ENCODE measurements at regions not wholly inside any gene's neighbourhood (a gene's known extent, or its start where the extent isn't known, plus 50 kb on each side); places are given as distances from the start of the nearest gene placed in this dataset.

DNA sequence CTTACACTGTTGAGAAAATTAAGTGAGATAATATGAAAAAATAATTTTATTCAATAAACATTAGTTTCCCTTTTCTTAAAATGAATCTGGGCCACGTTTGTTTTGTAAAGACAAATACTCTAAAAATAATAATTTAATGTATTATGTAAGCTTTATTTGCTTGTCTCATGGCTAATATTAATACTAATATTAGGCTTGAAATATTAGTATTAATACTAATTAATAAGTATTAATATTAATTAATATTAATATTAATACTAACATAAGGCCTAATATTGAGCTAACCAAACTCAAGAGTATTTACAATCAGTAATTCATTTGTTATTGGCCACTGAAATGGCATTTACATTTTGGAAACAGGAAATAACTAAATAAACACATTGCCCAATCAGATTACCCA lies 280.1 kb upstream of the ESRRG start:
- H3K9me3 ChIP-seq (ENCODE audit: control insufficient read depth in 2 of 2, low read length in 2 of 2): no peaks in the 10 kb centered on the region
- no peak overlapping the region for H3K4me3 ChIP-seq (ENCODE audit: low read length in 2 of 2)
- no peak overlapping the region for H3K9ac ChIP-seq (ENCODE audit: low read length in 2 of 2)
- H3K27ac ChIP-seq (ENCODE audit: low read length): no peak overlapping the region
- no peaks in the 10 kb centered on the region for H3K4me1 ChIP-seq (ENCODE audit: control insufficient read depth, insufficient read depth, low read length)
- H3K36me3 ChIP-seq (ENCODE audit: control insufficient read depth in 2 of 2, insufficient read depth in 2 of 2, low read length in 2 of 2): no peaks in the 10 kb centered on the region
- H3K27me3 ChIP-seq (ENCODE audit: control insufficient read depth in 1 of 2, insufficient read depth in 2 of 2, low read length in 2 of 2): no peaks in the 10 kb centered on the region

DNA sequence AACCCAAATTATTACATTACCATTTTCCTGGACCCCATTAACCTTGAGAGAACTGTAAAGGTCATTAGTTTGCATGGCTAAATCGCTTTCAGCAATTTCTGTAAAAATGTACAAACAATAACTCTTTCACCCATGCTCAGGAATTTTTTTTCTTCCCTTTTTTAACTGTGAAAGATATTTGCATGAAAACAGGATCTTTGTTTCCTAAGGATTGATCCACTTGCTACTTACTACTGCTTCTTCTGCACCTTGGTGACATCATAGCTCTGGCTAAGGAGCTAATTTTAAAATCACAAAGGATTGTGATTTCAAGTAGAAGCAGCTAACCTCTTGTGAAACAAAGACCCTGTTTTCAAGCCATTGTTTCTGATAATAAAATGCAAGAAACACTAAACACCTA lies 274.6 kb upstream of the ESRRG start:
- Histone ChIP-seq H3K9ac (ENCODE audit: low read length in 2 of 2) (no peak overlapping the region), H3K4me1 (ENCODE audit: control insufficient read depth, insufficient read depth, low read length) (no peaks in the 10 kb centered on the region), H3K9me3 (ENCODE audit: control insufficient read depth in 2 of 2, low read length in 2 of 2) (no peaks in the 10 kb centered on the region), H3K27ac (ENCODE audit: low read length) (no peak overlapping the region), H3K4me3 (ENCODE audit: low read length in 2 of 2) (no peak overlapping the region), H3K27me3 (ENCODE audit: control insufficient read depth in 1 of 2, insufficient read depth in 2 of 2, low read length in 2 of 2) (no peaks in the 10 kb centered on the region), H3K36me3 (ENCODE audit: control insufficient read depth in 2 of 2, insufficient read depth in 2 of 2, low read length in 2 of 2) (no peaks in the 10 kb centered on the region)

DNA sequence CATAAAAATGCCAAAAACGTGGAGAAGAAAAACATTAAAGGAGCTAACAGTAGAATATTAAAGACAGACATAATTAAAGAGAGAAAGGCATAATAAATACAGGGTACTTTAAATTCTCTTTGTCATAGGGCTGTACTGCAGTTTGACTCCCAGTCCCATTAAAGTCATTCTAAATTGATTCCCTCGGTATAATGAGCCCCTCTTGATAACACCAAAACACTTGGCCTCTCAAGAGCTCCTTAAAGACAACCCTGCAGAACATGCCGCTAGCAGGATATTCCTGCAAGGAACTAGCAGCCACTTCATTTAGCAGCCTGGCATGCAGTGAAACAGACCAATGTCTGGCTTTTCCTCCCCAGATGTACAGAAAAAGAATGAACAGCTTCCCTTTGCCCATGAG lies 273.8 kb upstream of the ESRRG start:
- Histone ChIP-seq H3K4me3 (ENCODE audit: low read length in 2 of 2) (no peak overlapping the region), H3K27me3 (ENCODE audit: control insufficient read depth in 1 of 2, insufficient read depth in 2 of 2, low read length in 2 of 2) (no peaks in the 10 kb centered on the region), H3K27ac (ENCODE audit: low read length) (no peak overlapping the region), H3K9me3 (ENCODE audit: control insufficient read depth in 2 of 2, low read length in 2 of 2) (no peaks in the 10 kb centered on the region), H3K9ac (ENCODE audit: low read length in 2 of 2) (no peak overlapping the region), H3K4me1 (ENCODE audit: control insufficient read depth, insufficient read depth, low read length) (no peaks in the 10 kb centered on the region), H3K36me3 (ENCODE audit: control insufficient read depth in 2 of 2, insufficient read depth in 2 of 2, low read length in 2 of 2) (no peaks in the 10 kb centered on the region)

DNA sequence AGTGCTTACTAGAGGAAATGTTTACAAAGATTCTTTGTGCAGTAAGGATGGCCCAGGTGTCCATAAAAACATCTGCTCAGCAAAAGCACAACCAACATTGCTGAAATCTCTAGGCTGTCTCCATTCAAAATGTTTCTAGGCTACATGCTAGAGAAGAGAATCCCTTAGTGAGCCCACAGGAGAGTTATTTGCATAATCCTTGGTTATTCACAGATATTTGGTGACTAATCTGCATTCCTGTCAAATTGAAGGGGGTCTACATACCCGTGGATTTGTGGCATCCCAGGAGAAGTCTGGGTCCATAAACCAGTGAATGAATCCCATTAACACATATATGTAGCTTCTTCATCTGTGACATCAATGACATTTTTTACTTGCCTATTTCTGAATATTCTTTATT lies 261.3 kb upstream of the ESRRG start:
- H3K27me3 ChIP-seq (ENCODE audit: control insufficient read depth in 1 of 2, insufficient read depth in 2 of 2, low read length in 2 of 2): no peaks in the 10 kb centered on the region
- H3K9me3 ChIP-seq (ENCODE audit: control insufficient read depth in 2 of 2, low read length in 2 of 2): no peaks in the 10 kb centered on the region
- no peak overlapping the region for H3K27ac ChIP-seq (ENCODE audit: low read length)
- H3K4me1 ChIP-seq (ENCODE audit: control insufficient read depth, insufficient read depth, low read length): no peaks in the 10 kb centered on the region
- H3K9ac ChIP-seq (ENCODE audit: low read length in 2 of 2): no peak overlapping the region
- no peaks in the 10 kb centered on the region for H3K36me3 ChIP-seq (ENCODE audit: control insufficient read depth in 2 of 2, insufficient read depth in 2 of 2, low read length in 2 of 2)
- no peak overlapping the region for H3K4me3 ChIP-seq (ENCODE audit: low read length in 2 of 2)

DNA sequence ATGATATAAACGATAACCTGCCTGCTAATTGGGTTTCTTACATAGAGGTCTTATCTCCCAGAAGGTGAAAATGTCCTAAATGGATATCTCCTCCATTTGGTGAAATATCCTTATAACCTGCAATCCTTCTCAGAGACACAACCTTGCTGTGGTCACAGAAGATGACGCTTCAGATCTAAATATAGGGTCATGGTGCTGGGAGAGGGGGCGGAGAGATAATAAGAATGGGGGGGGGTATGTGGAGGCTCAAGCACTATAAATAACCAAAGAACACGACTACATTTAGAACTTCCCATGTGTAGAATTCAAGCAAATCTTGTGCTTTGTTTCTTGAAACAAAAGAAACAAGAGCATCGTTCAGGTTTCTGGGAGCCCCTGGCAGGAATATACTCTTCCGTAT lies 260.6 kb upstream of the ESRRG start:
- no peak overlapping the region for H3K4me3 ChIP-seq (ENCODE audit: low read length in 2 of 2)
- no peaks in the 10 kb centered on the region for H3K27me3 ChIP-seq (ENCODE audit: control insufficient read depth in 1 of 2, insufficient read depth in 2 of 2, low read length in 2 of 2)
- H3K9ac ChIP-seq (ENCODE audit: low read length in 2 of 2): no peak overlapping the region
- no peaks in the 10 kb centered on the region for H3K4me1 ChIP-seq (ENCODE audit: control insufficient read depth, insufficient read depth, low read length)
- no peaks in the 10 kb centered on the region for H3K36me3 ChIP-seq (ENCODE audit: control insufficient read depth in 2 of 2, insufficient read depth in 2 of 2, low read length in 2 of 2)
- H3K27ac ChIP-seq (ENCODE audit: low read length): no peak overlapping the region
- H3K9me3 ChIP-seq (ENCODE audit: control insufficient read depth in 2 of 2, low read length in 2 of 2): no peaks in the 10 kb centered on the region

DNA sequence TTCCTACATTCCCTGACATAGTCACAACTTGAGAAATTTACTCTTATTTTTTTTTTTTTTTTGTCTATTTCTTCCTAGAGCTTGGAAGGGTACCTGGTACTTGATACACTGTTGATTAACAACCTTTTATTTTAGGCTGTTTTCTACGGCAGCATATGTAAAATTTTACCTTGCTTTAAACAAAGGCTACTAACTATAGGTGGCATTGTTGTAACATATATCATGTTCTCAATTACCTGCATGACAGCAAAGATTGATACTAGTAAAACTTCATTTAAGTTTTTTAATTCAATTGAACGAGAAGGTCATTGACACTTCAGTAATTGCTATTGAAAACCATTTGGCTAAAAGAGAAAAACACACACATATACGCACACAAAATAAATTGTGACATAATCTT lies 238.3 kb upstream of the ESRRG start:
- H3K36me3 ChIP-seq (ENCODE audit: control insufficient read depth in 2 of 2, insufficient read depth in 2 of 2, low read length in 2 of 2): no peaks in the 10 kb centered on the region
- no peak overlapping the region for H3K9ac ChIP-seq (ENCODE audit: low read length in 2 of 2)
- no peaks in the 10 kb centered on the region for H3K27me3 ChIP-seq (ENCODE audit: control insufficient read depth in 1 of 2, insufficient read depth in 2 of 2, low read length in 2 of 2)
- H3K4me3 ChIP-seq (ENCODE audit: low read length in 2 of 2): no peak overlapping the region
- H3K27ac ChIP-seq (ENCODE audit: low read length): no peak overlapping the region
- no peaks in the 10 kb centered on the region for H3K4me1 ChIP-seq (ENCODE audit: control insufficient read depth, insufficient read depth, low read length)
- no peaks in the 10 kb centered on the region for H3K9me3 ChIP-seq (ENCODE audit: control insufficient read depth in 2 of 2, low read length in 2 of 2)

DNA sequence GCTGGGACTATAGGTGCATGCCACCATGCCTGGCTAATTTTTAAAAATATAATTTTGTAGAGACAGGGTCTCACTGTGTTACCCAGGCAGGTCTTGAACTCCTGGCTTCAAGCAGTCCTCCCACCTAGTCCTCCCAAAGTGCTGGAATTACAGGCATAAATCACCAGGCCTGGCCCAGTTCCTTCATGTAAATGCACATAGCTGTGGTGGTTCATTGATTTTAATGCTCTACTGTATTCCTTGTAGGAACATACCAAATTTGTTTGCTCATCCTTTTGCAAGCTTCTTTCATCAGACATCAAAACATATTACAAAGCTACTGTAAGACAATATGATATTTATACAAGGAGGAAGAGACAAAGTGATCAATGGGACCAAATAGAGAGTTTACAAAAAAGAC lies 237.5 kb upstream of the ESRRG start:
- no peaks in the 10 kb centered on the region for H3K36me3 ChIP-seq (ENCODE audit: control insufficient read depth in 2 of 2, insufficient read depth in 2 of 2, low read length in 2 of 2)
- H3K9me3 ChIP-seq (ENCODE audit: control insufficient read depth in 2 of 2, low read length in 2 of 2): no peaks in the 10 kb centered on the region
- H3K27ac ChIP-seq (ENCODE audit: low read length): no peak overlapping the region
- no peak overlapping the region for H3K4me3 ChIP-seq (ENCODE audit: low read length in 2 of 2)
- H3K27me3 ChIP-seq (ENCODE audit: control insufficient read depth in 1 of 2, insufficient read depth in 2 of 2, low read length in 2 of 2): no peaks in the 10 kb centered on the region
- H3K9ac ChIP-seq (ENCODE audit: low read length in 2 of 2): no peak overlapping the region
- no peaks in the 10 kb centered on the region for H3K4me1 ChIP-seq (ENCODE audit: control insufficient read depth, insufficient read depth, low read length)

DNA sequence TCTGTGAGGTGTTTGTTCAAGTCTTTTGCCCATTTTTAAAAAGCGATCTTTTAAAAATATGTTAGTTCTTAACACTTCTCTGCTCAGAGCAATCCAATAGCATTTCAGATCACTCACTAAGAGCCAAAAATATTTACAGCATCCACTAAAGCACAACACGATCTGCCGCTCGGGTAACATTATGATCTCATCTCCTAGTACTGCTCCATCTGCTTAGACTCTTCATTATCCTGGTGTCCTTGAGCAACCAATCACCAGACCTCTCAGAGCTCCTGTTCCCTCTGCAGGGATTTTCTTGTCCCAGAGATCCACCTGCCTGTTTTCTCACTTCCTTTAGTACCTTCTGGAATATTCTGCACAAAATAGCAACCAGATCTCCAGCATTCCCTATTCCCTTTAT lies 235.3 kb upstream of the ESRRG start:
- Histone ChIP-seq H3K9ac (ENCODE audit: low read length in 2 of 2) (no peak overlapping the region), H3K27ac (ENCODE audit: low read length) (no peak overlapping the region), H3K27me3 (ENCODE audit: control insufficient read depth in 1 of 2, insufficient read depth in 2 of 2, low read length in 2 of 2) (no peaks in the 10 kb centered on the region), H3K36me3 (ENCODE audit: control insufficient read depth in 2 of 2, insufficient read depth in 2 of 2, low read length in 2 of 2) (no peaks in the 10 kb centered on the region), H3K9me3 (ENCODE audit: control insufficient read depth in 2 of 2, low read length in 2 of 2) (no peaks in the 10 kb centered on the region), H3K4me3 (ENCODE audit: low read length in 2 of 2) (no peak overlapping the region), H3K4me1 (ENCODE audit: control insufficient read depth, insufficient read depth, low read length) (no peaks in the 10 kb centered on the region)

DNA sequence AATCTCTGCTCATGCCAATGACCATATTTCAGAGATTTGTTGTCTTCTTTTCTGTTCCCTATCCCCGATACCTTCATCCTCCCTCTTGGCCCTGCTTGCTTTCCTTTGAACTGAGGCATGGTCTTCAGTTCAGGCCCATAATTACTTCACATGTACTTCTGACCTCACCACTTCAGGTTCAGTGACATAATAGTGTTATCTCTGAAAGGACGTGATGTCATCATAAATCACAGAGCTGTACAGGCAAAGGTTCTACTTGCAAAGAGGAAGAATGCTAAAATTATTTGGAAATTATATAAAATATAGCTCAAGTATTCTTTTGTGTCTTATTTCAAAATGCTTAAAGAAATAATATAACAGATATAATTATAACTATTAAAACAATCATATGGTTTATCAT lies 230.3 kb upstream of the ESRRG start:
- no peaks in the 10 kb centered on the region for H3K27me3 ChIP-seq (ENCODE audit: control insufficient read depth in 1 of 2, insufficient read depth in 2 of 2, low read length in 2 of 2)

DNA sequence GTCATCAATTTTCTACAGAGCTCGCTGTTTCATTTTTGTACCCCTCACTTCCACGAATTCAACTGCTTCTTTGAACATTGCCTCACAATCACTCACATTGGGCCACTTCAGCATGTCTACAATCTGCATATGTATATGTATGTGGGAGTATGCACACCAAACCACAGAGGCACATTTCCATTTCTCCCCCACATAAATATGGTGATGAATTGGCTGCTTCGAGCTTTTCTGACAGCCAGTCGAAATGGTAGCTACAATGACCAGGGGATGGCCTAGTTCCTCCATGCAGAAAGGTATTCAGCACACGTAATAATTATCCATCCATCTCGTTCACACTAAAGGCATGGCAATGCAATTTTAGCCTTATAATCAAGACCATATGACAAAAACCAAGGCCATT lies 229.6 kb upstream of the ESRRG start:
- Histone ChIP-seq H3K4me1 (ENCODE audit: control insufficient read depth, insufficient read depth, low read length) (no peaks in the 10 kb centered on the region), H3K4me3 (ENCODE audit: low read length in 2 of 2) (no peak overlapping the region), H3K9me3 (ENCODE audit: control insufficient read depth in 2 of 2, low read length in 2 of 2) (no peaks in the 10 kb centered on the region), H3K9ac (ENCODE audit: low read length in 2 of 2) (no peak overlapping the region), H3K27ac (ENCODE audit: low read length) (no peak overlapping the region), H3K27me3 (ENCODE audit: control insufficient read depth in 1 of 2, insufficient read depth in 2 of 2, low read length in 2 of 2) (no peaks in the 10 kb centered on the region), H3K36me3 (ENCODE audit: control insufficient read depth in 2 of 2, insufficient read depth in 2 of 2, low read length in 2 of 2) (no peaks in the 10 kb centered on the region)

More for the DNA sequence above, 230.3 kb upstream of the ESRRG start:
- no peak overlapping the region for H3K4me3 ChIP-seq (ENCODE audit: low read length in 2 of 2)
- no peaks in the 10 kb centered on the region for H3K9me3 ChIP-seq (ENCODE audit: control insufficient read depth in 2 of 2, low read length in 2 of 2)
- no peaks in the 10 kb centered on the region for H3K4me1 ChIP-seq (ENCODE audit: control insufficient read depth, insufficient read depth, low read length)
- H3K9ac ChIP-seq (ENCODE audit: low read length in 2 of 2): no peak overlapping the region
- H3K36me3 ChIP-seq (ENCODE audit: control insufficient read depth in 2 of 2, insufficient read depth in 2 of 2, low read length in 2 of 2): no peaks in the 10 kb centered on the region
- H3K27ac ChIP-seq (ENCODE audit: low read length): no peak overlapping the region

DNA sequence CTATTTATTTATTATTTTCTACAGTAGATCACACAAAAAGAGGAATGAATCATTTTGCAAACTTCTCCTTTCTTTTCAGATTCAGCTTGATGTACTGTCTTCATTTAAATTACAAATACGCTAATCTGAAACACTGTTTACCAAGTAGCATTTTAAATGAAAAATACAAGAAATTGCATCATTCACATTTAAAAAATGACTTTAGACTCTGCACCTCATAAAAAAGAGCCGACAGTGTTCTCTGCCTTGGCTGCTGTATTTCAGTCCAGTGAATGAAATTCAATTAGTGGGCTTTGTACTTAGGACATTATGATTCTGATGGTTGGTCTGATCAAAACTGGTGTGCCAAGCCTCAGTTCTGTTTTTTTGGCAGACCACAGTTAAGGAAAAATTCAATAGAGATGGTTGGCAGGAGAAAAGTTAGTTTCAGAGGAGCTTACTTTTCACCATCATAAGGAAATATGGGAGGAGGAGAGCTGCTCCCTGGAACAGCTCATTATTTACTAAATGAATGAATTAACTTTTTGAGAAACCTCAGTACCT lies 222.4 kb upstream of the ESRRG start:
- Histone ChIP-seq H3K27ac (ENCODE audit: low read length) (no peak overlapping the region), H3K36me3 (ENCODE audit: control insufficient read depth in 2 of 2, insufficient read depth in 2 of 2, low read length in 2 of 2) (no peaks in the 10 kb centered on the region), H3K9me3 (ENCODE audit: control insufficient read depth in 2 of 2, low read length in 2 of 2) (no peaks in the 10 kb centered on the region), H3K9ac (ENCODE audit: low read length in 2 of 2) (no peak overlapping the region), H3K4me3 (ENCODE audit: low read length in 2 of 2) (no peak overlapping the region), H3K27me3 (ENCODE audit: control insufficient read depth in 1 of 2, insufficient read depth in 2 of 2, low read length in 2 of 2) (no peaks in the 10 kb centered on the region), H3K4me1 (ENCODE audit: control insufficient read depth, insufficient read depth, low read length) (no peaks in the 10 kb centered on the region)
